K562 (cell line): ENCODE measurements at regions not wholly inside any gene's neighbourhood (a gene's known extent, or its start where the extent isn't known, plus 50 kb on each side); places are given as distances from the start of the nearest gene placed in this dataset.

ENCODE experiments used
- ATAC-seq: fragments of 200-7000 bp; cut with Tn5 transposase; 3 replicates; pipeline ENCODE4 v1.9.1; 2020; ENCODE audit warnings: moderate library complexity
- BruUV-seq: library from RNA; stranded (reverse); fragments of 400-500 nt; replicated peaks from 2 replicates; lab custom pipeline; 2021; lab: Mats Ljungman, UMichigan
- CTCF ChIA-PET: fragments of 300-600 bp; formaldehyde crosslinking; extraction: SDS; loops from one replicate; lab custom pipeline; 2021; ENCODE audit warnings: low intra/inter-chr PET ratio; lab: Yijun Ruan, JAX
- POLR2A ChIA-PET: fragments of 300-600, 350-650 bp; sonication (Branson Sonifier 250); formaldehyde crosslinking; extraction: SDS; loops from one replicate; lab custom pipeline; 2021; ENCODE audit warnings: antibody characterized with exemption, inconsistent platforms; lab: Yijun Ruan, JAX
- DNase-seq, 4 experiments: peaks; one replicate each; pipeline versions ENCODE4 v3.0.0 to v3.0.0-alpha.2; 2011 to 2018; ENCODE audit warnings: low spot score in 3 of 4, mixed read lengths in 3 of 4; ENCODE audit errors: extremely low read depth in 1 of 4
- FAIRE-seq: peaks from 2 replicates; lab custom pipeline; 2011; peaks lifted over from hg19 to GRCh38; lab: Jason Lieb, UNC
- H2AFZ ChIP-seq: 2 replicates; pipeline ENCODE4 v1.6.0; 2011; ENCODE audit warnings: low read depth, low read length, control low read depth, inconsistent platforms
- H3K27ac ChIP-seq: fragments of 200-600 bp; 3 replicates; pipeline ENCODE4 v1.8.0; 2011; ENCODE audit warnings: low read depth, mild to moderate bottlenecking, control low read depth, inconsistent platforms, low read length, moderate library complexity, mixed read lengths; ENCODE audit errors: extremely low read depth
- H3K27me3 ChIP-seq, 2 experiments: fragments of 300-600 bp in 1 of 2; 2 replicates in 1 of 2; 3 replicates in 1 of 2; pipeline versions ENCODE4 v1.6.0 to v1.8.0; 2011; ENCODE audit warnings: inconsistent platforms in 2 of 2, low read length in 2 of 2, mild to moderate bottlenecking in 1 of 2, mixed read lengths in 1 of 2, moderate library complexity in 1 of 2; ENCODE audit not compliant: control insufficient read depth in 2 of 2, insufficient read depth in 2 of 2
- H3K36me3 ChIP-seq: fragments of 300-600 bp; 3 replicates; pipeline ENCODE4 v1.8.0; 2011; ENCODE audit warnings: mild to moderate bottlenecking, low read length, inconsistent platforms; ENCODE audit not compliant: control insufficient read depth, insufficient read depth
- H3K4me1 ChIP-seq, 2 experiments: fragments of 200-600 bp in 1 of 2; replicated peaks in 1 of 2; 2 replicates in 1 of 2; 3 replicates in 1 of 2; pipeline versions ENCODE4 v1.5.1 to v1.8.0; 2011; ENCODE audit warnings: inconsistent platforms in 2 of 2, low read length in 2 of 2, mild to moderate bottlenecking in 1 of 2, mixed read lengths in 1 of 2, moderate library complexity in 1 of 2; ENCODE audit not compliant: control insufficient read depth in 2 of 2, insufficient read depth in 2 of 2
- H3K4me2 ChIP-seq: 2 replicates; pipeline ENCODE4 v1.6.1; 2011; ENCODE audit warnings: low read length, control low read depth, inconsistent platforms, mixed read lengths; ENCODE audit not compliant: insufficient read depth
- H3K4me3 ChIP-seq: fragments of 200-600 bp; sonication (generic), shearing (Covaris generic); 2 replicates; pipeline ENCODE4 v1.5.1; 2016; ENCODE audit warnings: control low read depth, inconsistent platforms
- H3K79me2 ChIP-seq: fragments of 200-600 bp; 3 replicates; pipeline ENCODE4 v1.8.0; 2011; ENCODE audit warnings: low read length, inconsistent platforms; ENCODE audit not compliant: control insufficient read depth, insufficient read depth
- H3K9ac ChIP-seq, 2 experiments: 2 replicates each; pipeline versions ENCODE4 v1.6.0 to v1.6.1; 2011; ENCODE audit warnings: low read depth in 2 of 2, low read length in 2 of 2, control low read depth in 1 of 2, inconsistent platforms in 1 of 2, mild to moderate bottlenecking in 1 of 2, mixed read lengths in 1 of 2; ENCODE audit not compliant: insufficient read depth in 1 of 2
- H3K9me1 ChIP-seq: one replicate; pipeline ENCODE4 v1.6.0; 2011; ENCODE audit warnings: inconsistent platforms, mild to moderate bottlenecking, low read length, moderate library complexity; ENCODE audit not compliant: control insufficient read depth, insufficient read depth
- H3K9me3 ChIP-seq: replicated peaks from 2 replicates; pipeline ENCODE4 v1.5.1; 2011; ENCODE audit warnings: low read depth, low read length, inconsistent platforms; ENCODE audit not compliant: control insufficient read depth, insufficient read depth
- H4K20me1 ChIP-seq: replicated peaks from 2 replicates; pipeline ENCODE4 v1.6.1; 2011; ENCODE audit warnings: low read length, inconsistent platforms, mixed read lengths; ENCODE audit not compliant: control insufficient read depth, insufficient read depth
- MTF1 ChIP-seq: fragments of 250-450 bp; sonication (Bioruptor Pico); IDR thresholded peaks from 2 replicates; pipeline ENCODE4 v1.9.0; 2021; ENCODE audit warnings: moderate library complexity, mild to moderate bottlenecking, inconsistent platforms, borderline replicate concordance
- NFE2L1 ChIP-seq: fragments of 450-650 bp; IDR thresholded peaks from 2 replicates; pipeline ENCODE4 v1.6.1; 2016; ENCODE audit warnings: missing genetic modification characterization, low read depth, mild to moderate bottlenecking, missing compliant biosample characterization, moderate library complexity, borderline replicate concordance
- PRMT5 ChIP-seq: sonication (generic); formaldehyde crosslinking; IDR thresholded peaks from 2 replicates; pipeline ENCODE4 v1.5.0; 2020; ENCODE audit warnings: missing genetic modification reagents
- ZHX1 ChIP-seq: fragments of 150-350 bp; conservative IDR thresholded peaks from 2 replicates; pipeline ENCODE4 v1.6.1; 2014; ENCODE audit warnings: low read length
- ZNF239 ChIP-seq: fragments of 250-450 bp; sonication (Bioruptor Pico); IDR thresholded peaks from 2 replicates; pipeline ENCODE4 v1.4.0; 2020; ENCODE audit warnings: mild to moderate bottlenecking
- WGBS: fragments of 100-300 bp; shearing (Covaris generic); methylation state at CpG from one replicate; pipeline ENCODE4 v1.1.6; 2016; ENCODE audit warnings: low coverage, mixed read lengths; ENCODE audit not compliant: insufficient coverage; ENCODE audit errors: missing lambda C conversion rate; 5-methylcytosine and 5-hydroxymethylcytosine counted together
- in situ Hi-C: fragments of 300-500 bp; cut with MboI; formaldehyde crosslinking; loops from 4 replicates; pipeline ENCODE4 v1.15.0; 2018; ENCODE audit warnings: inconsistent platforms, mixed read lengths
- intact Hi-C: fragments of 100-400 bp; cut with micrococcal nuclease; formaldehyde crosslinking; loops from 2 replicates; pipeline ENCODE4 v1.14.2; 2022

GRCh38 chr18:24922491-24922890 lies 429.5 kb downstream of the ZNF521 start:
- intact Hi-C loops: no loop called here
- H3K27me3 ChIP-seq: no peaks in the 10 kb centered on the region; a peak in 1 of 5 replicates
- ATAC-seq (no peak), FAIRE-seq (no peak), DNase-seq (no peak)
- no peak overlapping the region for H3K4me2 ChIP-seq
- H3K4me3 ChIP-seq: no peak overlapping the region
- H4K20me1 ChIP-seq: no peaks in the 10 kb centered on the region
- H2AFZ ChIP-seq: no peak overlapping the region
- no peaks in the 10 kb centered on the region for H3K79me2 ChIP-seq
- no peak overlapping the region for H3K9ac ChIP-seq
- no peaks in the 10 kb centered on the region for H3K9me1 ChIP-seq
- no peaks in the 10 kb centered on the region for H3K4me1 ChIP-seq
- WGBS: 0% methylated on average over 4 of the region's 4 CpGs
- no peaks in the 10 kb centered on the region for H3K9me3 ChIP-seq
- H3K36me3 ChIP-seq: no peaks in the 10 kb centered on the region
- no peak overlapping the region for H3K27ac ChIP-seq
- ChIA-PET POLR2A (no interaction called here), CTCF (no interaction called here)
- no TSS peak for BruUV-seq
- no peak for TF ChIP-seq MTF1 (CRISPR knock-in tag)
- in situ Hi-C loops: no loop called here

GRCh38 chr18:24923138-24923537 lies 428.8 kb downstream of the ZNF521 start:
- H3K9ac ChIP-seq: no peak overlapping the region
- no TSS peak for BruUV-seq
- WGBS: 0% methylated on average over 1 of the region's 1 CpG
- no peaks in the 10 kb centered on the region for H3K9me1 ChIP-seq
- no peaks in the 10 kb centered on the region for H3K36me3 ChIP-seq
- no peaks in the 10 kb centered on the region for H3K4me1 ChIP-seq
- H3K4me3 ChIP-seq: no peak overlapping the region
- CTCF ChIA-PET: no interaction called here
- intact Hi-C loops: no loop called here
- no peak overlapping the region for H3K27ac ChIP-seq
- H4K20me1 ChIP-seq: no peaks in the 10 kb centered on the region
- H2AFZ ChIP-seq: no peak overlapping the region
- H3K27me3 ChIP-seq: no peaks in the 10 kb centered on the region; a peak in 1 of 5 replicates
- no peak for ATAC-seq
- FAIRE-seq: no peak
- H3K9me3 ChIP-seq: no peaks in the 10 kb centered on the region
- DNase-seq: no peak
- no peak for TF ChIP-seq PRMT5 (CRISPR knock-in tag)
- TF ChIP-seq ZHX1: no peak
- no peak for TF ChIP-seq ZNF239 (CRISPR knock-in tag)
- TF ChIP-seq NFE2L1 (tag): no peak
- TF ChIP-seq, all 486 proteins: peak for 0
- no peak overlapping the region for H3K4me2 ChIP-seq
- in situ Hi-C loops: no loop called here
- POLR2A ChIA-PET: no interaction called here
- H3K79me2 ChIP-seq: no peaks in the 10 kb centered on the region
